ENCODE measurements at regions not wholly inside any gene's neighbourhood (a gene's known extent, or its start where the extent isn't known, plus 50 kb on each side); places are given as distances from the start of the nearest gene placed in this dataset.

- TF ChIP-seq CTCF (IDR thresholded peaks at IDR 0.05): no peak
- no peak for TF ChIP-seq POLR2A (IDR thresholded peaks at IDR 0.05)
These were observed 511.9 kb downstream of the TMEM121 start for GRCh38 chr14:106038263-106038662.
